Activated naive CD4-positive, alpha-beta T cell treated with anti-CD3 and anti-CD28 coated beads, Interleukin-2, amount 50 U/mL, for 24 hours (primary cell): ENCODE measurements at regions not wholly inside any gene's neighbourhood (a gene's known extent, or its start where the extent isn't known, plus 50 kb on each side); places are given as distances from the start of the nearest gene placed in this dataset.

ENCODE experiments used
- H3K27ac Mint-ChIP-seq: one replicate; pipeline ENCODE4 v1.8.0; 2021; ENCODE audit warnings: mild to moderate bottlenecking, mixed read lengths
- H3K27me3 Mint-ChIP-seq: one replicate; pipeline ENCODE4 v1.8.0; 2021; ENCODE audit warnings: mixed read lengths
- H3K36me3 Mint-ChIP-seq: one replicate; pipeline ENCODE4 v1.8.0; 2021; ENCODE audit warnings: mixed read lengths
- H3K4me1 Mint-ChIP-seq: one replicate; pipeline ENCODE4 v1.8.0; 2021; ENCODE audit warnings: mixed read lengths
- H3K4me3 Mint-ChIP-seq: one replicate; pipeline ENCODE4 v1.8.0; 2021; ENCODE audit warnings: mild to moderate bottlenecking, mixed read lengths
- H3K9me3 Mint-ChIP-seq: one replicate; pipeline ENCODE4 v1.8.0; 2021; ENCODE audit warnings: mixed read lengths

DNA sequence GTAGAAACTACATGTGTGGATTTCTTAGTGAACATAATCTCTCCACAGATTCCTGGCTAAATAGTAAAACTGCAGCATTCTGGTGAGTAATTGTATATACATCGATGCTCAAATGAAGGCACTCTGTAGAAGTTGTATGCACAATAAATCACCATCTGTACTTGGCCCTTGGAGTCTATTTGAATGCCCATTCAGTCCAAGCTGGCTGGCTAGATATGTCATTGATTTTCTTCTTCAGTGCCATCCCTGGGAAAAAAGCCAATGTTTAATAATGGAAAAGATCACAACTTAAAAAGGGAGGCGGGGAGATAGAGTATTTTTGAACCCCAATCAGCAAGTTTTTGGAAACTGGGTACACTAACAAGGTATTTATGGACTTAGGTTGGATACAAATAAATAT, 381.0 kb upstream of the TEX13C start:
- H3K9me3 Mint-ChIP-seq: no peaks in the 10 kb centered on the region
- no peak overlapping the region for H3K4me3 Mint-ChIP-seq
- no peaks in the 10 kb centered on the region for H3K4me1 Mint-ChIP-seq
- peaks cover 3% of the 10 kb centered on the region for H3K27me3 Mint-ChIP-seq
- no peak overlapping the region for H3K27ac Mint-ChIP-seq
- H3K36me3 Mint-ChIP-seq: no peaks in the 10 kb centered on the region

GRCh38 chrX:124940531-124940930, 379.1 kb upstream of the TEX13C start:
- no peaks in the 10 kb centered on the region for H3K4me1 Mint-ChIP-seq
- H3K27me3 Mint-ChIP-seq: peaks cover 3% of the 10 kb centered on the region
- no peak overlapping the region for H3K4me3 Mint-ChIP-seq
- H3K27ac Mint-ChIP-seq: no peak overlapping the region
- H3K9me3 Mint-ChIP-seq: no peaks in the 10 kb centered on the region
- no peaks in the 10 kb centered on the region for H3K36me3 Mint-ChIP-seq

- Mint-ChIP-seq H3K9me3 (no peaks in the 10 kb centered on the region), H3K36me3 (no peaks in the 10 kb centered on the region), H3K4me3 (no peak overlapping the region), H3K27ac (no peak overlapping the region), H3K4me1 (no peaks in the 10 kb centered on the region), H3K27me3 (peaks cover 6% of the 10 kb centered on the region)
Observed at GRCh38 chrX:124954402-124954801, 365.3 kb upstream of the TEX13C start.

DNA sequence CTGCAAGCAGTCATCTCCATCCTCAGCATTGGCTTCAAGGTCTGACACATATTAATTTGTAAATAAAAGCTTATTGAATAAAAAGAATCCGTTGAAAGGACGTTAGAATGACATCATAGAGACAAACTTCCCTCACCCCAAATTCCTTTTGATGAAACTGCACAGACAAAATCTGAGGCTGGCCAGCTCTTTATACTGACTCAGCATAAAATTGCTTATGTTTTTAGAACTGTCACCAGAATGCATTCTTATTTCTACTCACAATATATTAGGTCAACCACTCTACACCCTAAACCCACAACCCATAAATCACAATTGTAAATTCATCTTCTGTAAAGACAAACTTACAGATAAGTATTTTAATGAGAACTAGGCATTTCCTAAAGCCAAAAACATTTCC, 359.2 kb upstream of the TEX13C start:
- Mint-ChIP-seq H3K9me3 (no peaks in the 10 kb centered on the region), H3K4me3 (no peak overlapping the region)

DNA sequence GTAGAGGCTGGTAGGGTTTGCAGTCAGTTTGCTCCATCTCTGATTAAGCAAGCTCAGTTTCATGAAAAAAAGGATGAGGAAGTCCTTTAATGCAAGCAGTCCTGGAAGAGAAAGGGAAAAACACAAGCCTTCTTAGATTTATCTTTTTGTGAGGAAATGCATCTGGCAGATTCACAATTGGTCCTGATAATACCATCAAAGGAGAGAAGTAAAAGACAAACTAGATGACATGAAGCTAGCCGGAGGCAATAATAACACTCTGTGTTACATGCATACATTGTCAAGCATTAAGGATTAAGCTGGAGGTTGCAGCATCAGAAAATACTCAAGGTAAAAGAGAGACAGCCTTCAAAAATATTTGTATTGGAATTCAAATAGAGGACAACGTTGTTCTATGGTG, 356.0 kb upstream of the TEX13C start, which contains the start of gene TENM1:
Gene TENM1 (minus strand): TSS at position 101 of the 400 bp plus-strand sequence.
- no peak within 1 kb of the TSS for H3K4me3 Mint-ChIP-seq
- no peaks in the 10 kb centered on the region for H3K4me1 Mint-ChIP-seq
- no peaks in the 10 kb centered on the region for H3K36me3 Mint-ChIP-seq
- H3K9me3 Mint-ChIP-seq: no peaks in the 10 kb centered on the region
- no peak within 1 kb of the TSS for H3K27ac Mint-ChIP-seq
- H3K27me3 Mint-ChIP-seq: peaks cover 3% of the 10 kb centered on the region

More for the DNA sequence above, 359.2 kb upstream of the TEX13C start:
- Mint-ChIP-seq H3K27ac (no peak overlapping the region), H3K36me3 (no peaks in the 10 kb centered on the region), H3K4me1 (no peaks in the 10 kb centered on the region), H3K27me3 (no peaks in the 10 kb centered on the region)

- Mint-ChIP-seq H3K4me1 (no peaks in the 10 kb centered on the region), H3K27ac (no peak overlapping the region), H3K4me3 (no peak overlapping the region), H3K27me3 (no peaks in the 10 kb centered on the region), H3K36me3 (no peaks in the 10 kb centered on the region), H3K9me3 (no peaks in the 10 kb centered on the region)
Observed at GRCh38 chrX:124975456-124975855, 344.2 kb upstream of the TEX13C start.

- no peaks in the 10 kb centered on the region for H3K4me1 Mint-ChIP-seq
- H3K9me3 Mint-ChIP-seq: no peaks in the 10 kb centered on the region
- H3K27ac Mint-ChIP-seq: no peak overlapping the region
- H3K36me3 Mint-ChIP-seq: no peaks in the 10 kb centered on the region
- no peaks in the 10 kb centered on the region for H3K27me3 Mint-ChIP-seq
- H3K4me3 Mint-ChIP-seq: no peak overlapping the region
Observed at GRCh38 chrX:124981420-124981819, 338.3 kb upstream of the TEX13C start.

- Mint-ChIP-seq H3K4me3 (no peak overlapping the region), H3K36me3 (no peaks in the 10 kb centered on the region), H3K4me1 (no peaks in the 10 kb centered on the region), H3K27ac (no peak overlapping the region), H3K27me3 (no peaks in the 10 kb centered on the region), H3K9me3 (no peaks in the 10 kb centered on the region)
Observed at GRCh38 chrX:124984140-124984813, 335.4 kb upstream of the TEX13C start.

DNA sequence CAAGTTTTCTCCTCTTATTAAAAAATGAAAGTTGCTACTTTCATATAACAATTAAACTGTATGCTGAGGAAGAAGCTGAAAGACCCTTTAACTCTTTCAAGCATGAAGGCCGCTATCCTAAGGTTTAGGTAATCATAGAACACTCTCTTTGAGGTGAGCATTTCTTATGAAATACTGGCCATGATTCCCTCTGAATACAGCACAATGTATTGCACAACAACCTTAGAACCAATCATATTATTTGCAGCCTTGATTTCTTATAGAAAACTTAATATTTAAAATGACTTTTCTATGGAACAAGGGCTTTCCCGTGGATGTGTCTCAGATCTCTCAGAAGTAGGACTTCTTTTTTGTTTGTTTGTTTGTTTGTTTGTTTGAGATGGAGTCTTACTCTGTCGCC, 333.4 kb upstream of the TEX13C start:
- Mint-ChIP-seq H3K27me3 (no peaks in the 10 kb centered on the region), H3K9me3 (no peaks in the 10 kb centered on the region), H3K27ac (no peak overlapping the region), H3K4me3 (no peak overlapping the region), H3K36me3 (no peaks in the 10 kb centered on the region), H3K4me1 (no peaks in the 10 kb centered on the region)

DNA sequence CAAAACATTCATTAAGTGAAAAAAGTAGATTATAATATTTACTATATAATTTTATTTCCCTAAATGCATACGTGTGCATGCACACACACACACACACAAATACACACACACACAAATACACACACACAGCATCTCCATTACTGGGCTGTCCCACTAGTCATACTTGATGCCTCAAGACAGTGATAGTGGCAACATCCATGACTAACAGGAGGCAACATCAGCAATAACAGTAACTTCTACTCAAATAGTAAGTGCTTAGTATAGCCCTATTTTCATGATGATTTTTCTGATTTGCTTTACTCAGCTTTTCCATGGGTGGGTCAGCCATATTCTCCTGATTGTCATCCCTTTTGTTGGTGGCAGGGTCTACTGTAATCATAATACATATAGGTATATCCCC, 325.9 kb upstream of the TEX13C start:
- H3K4me3 Mint-ChIP-seq: no peak overlapping the region
- no peak overlapping the region for H3K27ac Mint-ChIP-seq
- H3K9me3 Mint-ChIP-seq: no peaks in the 10 kb centered on the region
- H3K4me1 Mint-ChIP-seq: no peaks in the 10 kb centered on the region
- H3K36me3 Mint-ChIP-seq: no peaks in the 10 kb centered on the region
- no peaks in the 10 kb centered on the region for H3K27me3 Mint-ChIP-seq

DNA sequence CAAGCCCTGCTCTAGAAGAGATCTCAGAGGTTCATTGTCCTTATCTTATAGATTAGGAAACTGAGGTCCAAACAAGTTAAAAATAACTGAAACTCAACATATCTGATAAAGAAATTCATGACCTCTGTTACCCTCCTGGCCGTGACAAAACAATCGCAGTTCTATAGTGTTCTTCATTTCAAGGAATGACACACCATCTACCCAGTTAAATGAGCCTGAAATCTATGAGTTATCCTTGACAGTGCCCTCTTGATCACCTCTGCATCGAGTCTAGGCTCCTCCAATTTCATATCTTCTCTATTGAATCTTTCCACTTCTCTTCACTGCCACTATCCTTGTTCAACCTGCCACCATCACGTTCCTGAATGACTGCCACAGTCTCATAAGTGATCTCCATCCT, 325.3 kb upstream of the TEX13C start:
- Mint-ChIP-seq H3K27me3 (no peaks in the 10 kb centered on the region), H3K27ac (no peak overlapping the region), H3K9me3 (no peaks in the 10 kb centered on the region), H3K36me3 (no peaks in the 10 kb centered on the region), H3K4me1 (no peaks in the 10 kb centered on the region), H3K4me3 (no peak overlapping the region)

DNA sequence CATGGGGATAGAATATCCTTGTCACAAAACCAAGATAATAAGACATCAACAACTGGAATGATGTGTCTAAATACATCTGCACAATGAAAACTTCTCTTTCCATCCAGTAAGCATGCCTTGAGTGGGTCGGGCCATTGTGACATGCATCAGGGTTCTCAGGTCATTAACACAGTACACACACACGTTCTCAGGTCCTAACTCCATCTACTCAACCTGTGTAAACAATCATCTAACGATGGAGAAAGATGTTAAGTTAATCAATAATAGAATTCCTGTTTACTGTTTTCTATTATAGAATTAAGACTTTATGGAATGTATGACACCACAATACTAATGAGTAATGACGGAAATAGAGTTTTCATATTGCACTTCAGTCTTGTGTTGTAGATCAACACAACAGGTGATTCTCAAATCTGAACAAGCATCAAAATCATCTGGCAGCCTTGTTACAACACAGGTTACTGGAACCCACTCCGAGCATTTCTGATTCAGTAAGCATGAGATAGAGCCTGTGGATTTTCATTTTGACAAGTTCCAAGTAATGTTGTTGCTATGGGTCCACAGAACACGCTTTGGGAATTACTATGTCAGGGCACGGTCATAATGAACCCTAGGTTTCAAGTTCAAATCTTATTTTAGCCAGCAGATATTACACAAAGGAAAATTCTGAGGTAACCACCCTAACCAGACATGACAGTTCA, 315.8 kb upstream of the TEX13C start:
- no peaks in the 10 kb centered on the region for H3K4me1 Mint-ChIP-seq
- no peak overlapping the region for H3K4me3 Mint-ChIP-seq
- H3K27me3 Mint-ChIP-seq: peaks cover 3% of the 10 kb centered on the region
- no peak overlapping the region for H3K27ac Mint-ChIP-seq
- H3K36me3 Mint-ChIP-seq: peaks cover 3% of the 10 kb centered on the region
- H3K9me3 Mint-ChIP-seq: no peaks in the 10 kb centered on the region

DNA sequence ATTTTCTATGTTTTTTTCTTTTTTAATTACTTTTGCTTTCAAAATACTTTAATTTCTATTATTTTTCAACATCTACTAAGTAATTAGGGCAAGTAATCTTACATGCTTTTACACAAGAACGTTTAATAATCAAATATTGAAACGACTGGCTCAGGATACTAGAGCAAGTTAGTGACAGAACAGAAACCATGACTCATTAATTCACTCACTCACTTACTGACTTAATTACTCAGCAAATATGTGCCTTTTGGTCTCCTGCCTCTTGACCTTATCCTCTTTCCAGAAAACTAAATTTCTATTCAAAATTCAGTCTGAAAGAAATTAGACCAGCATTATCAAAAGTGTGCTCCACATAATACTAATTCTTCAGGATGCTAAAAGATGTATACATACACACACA, 314.9 kb upstream of the TEX13C start:
- no peaks in the 10 kb centered on the region for H3K9me3 Mint-ChIP-seq
- peaks cover 3% of the 10 kb centered on the region for H3K36me3 Mint-ChIP-seq
- no peak overlapping the region for H3K4me3 Mint-ChIP-seq
- H3K27ac Mint-ChIP-seq: no peak overlapping the region
- no peaks in the 10 kb centered on the region for H3K4me1 Mint-ChIP-seq
- H3K27me3 Mint-ChIP-seq: peaks cover 3% of the 10 kb centered on the region

- no peak overlapping the region for H3K27ac Mint-ChIP-seq
- no peak overlapping the region for H3K4me3 Mint-ChIP-seq
- no peaks in the 10 kb centered on the region for H3K4me1 Mint-ChIP-seq
- H3K27me3 Mint-ChIP-seq: peaks cover 3% of the 10 kb centered on the region
- no peaks in the 10 kb centered on the region for H3K9me3 Mint-ChIP-seq
- peaks cover 3% of the 10 kb centered on the region for H3K36me3 Mint-ChIP-seq
Observed at GRCh38 chrX:125005863-125006262, 313.8 kb upstream of the TEX13C start.

DNA sequence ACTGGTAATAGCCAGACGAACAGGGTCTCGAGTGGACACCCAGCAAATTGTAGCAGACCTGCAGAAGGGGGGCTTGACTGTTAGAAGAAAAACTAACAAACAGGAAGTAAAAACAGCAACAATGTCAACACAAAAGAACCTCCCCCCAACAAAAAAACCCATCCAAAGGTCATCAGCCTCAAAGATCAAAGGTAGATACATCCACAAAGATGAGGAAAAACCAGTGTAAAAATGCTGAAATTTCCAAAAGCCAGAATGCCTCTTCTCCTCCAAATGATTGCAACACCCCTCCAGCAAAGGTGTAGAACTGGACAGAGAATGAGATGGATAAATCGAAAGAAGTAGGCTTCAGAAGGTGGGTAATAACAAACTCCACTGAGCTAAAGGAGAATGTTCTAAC, 313.0 kb upstream of the TEX13C start:
- Mint-ChIP-seq H3K36me3 (peaks cover 3% of the 10 kb centered on the region), H3K4me3 (no peak overlapping the region), H3K9me3 (no peaks in the 10 kb centered on the region), H3K27ac (no peak overlapping the region), H3K4me1 (no peaks in the 10 kb centered on the region), H3K27me3 (peaks cover 3% of the 10 kb centered on the region)

DNA sequence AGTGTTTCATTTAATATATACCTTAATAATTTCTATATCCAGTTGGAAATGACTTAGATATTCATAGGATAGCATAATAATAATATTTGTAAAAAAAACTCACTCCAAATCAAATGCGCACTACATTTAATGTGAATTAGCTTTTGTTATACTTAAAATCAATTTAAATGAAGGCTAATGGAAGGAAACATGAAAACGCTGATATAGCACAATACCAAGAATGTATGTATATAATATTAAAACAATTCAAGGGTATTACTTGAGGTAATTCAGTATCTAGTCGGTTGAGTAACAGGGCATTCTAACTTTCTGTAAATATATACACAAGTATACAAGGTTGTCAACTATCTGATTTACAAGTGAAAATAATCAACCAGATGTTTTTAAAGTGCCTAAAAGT, 307.1 kb upstream of the TEX13C start:
- H3K27me3 Mint-ChIP-seq: peaks cover 1% of the 10 kb centered on the region
- no peaks in the 10 kb centered on the region for H3K36me3 Mint-ChIP-seq
- no peaks in the 10 kb centered on the region for H3K4me1 Mint-ChIP-seq
- no peak overlapping the region for H3K4me3 Mint-ChIP-seq
- H3K9me3 Mint-ChIP-seq: no peaks in the 10 kb centered on the region
- H3K27ac Mint-ChIP-seq: no peak overlapping the region

DNA sequence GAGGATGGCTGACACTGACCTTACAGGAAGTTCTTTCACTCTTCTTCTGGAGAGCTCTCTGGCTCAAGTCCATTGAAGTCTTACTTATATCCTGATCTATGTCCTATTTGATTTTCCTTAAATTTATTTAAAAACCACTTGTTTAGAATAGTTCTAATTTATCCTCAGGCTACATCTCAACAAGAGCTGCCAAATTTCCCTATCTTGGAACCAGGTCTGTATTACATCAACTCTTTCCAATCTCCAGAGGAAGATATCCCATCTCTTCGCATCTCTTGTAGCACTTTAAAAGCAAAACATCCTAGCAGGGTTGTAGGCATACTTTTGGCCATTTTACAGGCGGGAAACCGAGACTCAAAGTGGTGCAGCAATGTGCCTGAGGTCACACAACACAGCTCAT, 290.5 kb upstream of the TEX13C start:
- H3K27me3 Mint-ChIP-seq: no peaks in the 10 kb centered on the region
- peaks cover 4% of the 10 kb centered on the region for H3K4me1 Mint-ChIP-seq
- no peak overlapping the region for H3K27ac Mint-ChIP-seq
- H3K36me3 Mint-ChIP-seq: no peaks in the 10 kb centered on the region
- H3K9me3 Mint-ChIP-seq: no peaks in the 10 kb centered on the region
- H3K4me3 Mint-ChIP-seq: no peak overlapping the region
